M059J (cell line): ENCODE measurements at regions not wholly inside any gene's neighbourhood (a gene's known extent, or its start where the extent isn't known, plus 50 kb on each side); places are given as distances from the start of the nearest gene placed in this dataset.
A peak's percentile ranks its signal among the peaks of the same experiment; 100 is the strongest.

Source experiments
- DNase-seq: peaks from one replicate; pipeline ENCODE4 v3.0.0-alpha.2; 2012; ENCODE audit warnings: low read depth

- no peak for DNase-seq
These were observed 151.8 kb upstream of the NCAM1 start for GRCh38 chr11:112809429-112809828.

GRCh38 chr11:112810951-112811350 lies 150.3 kb upstream of the NCAM1 start:
- DNase-seq: no peak

- DNase-seq: no peak
These were observed 149.4 kb upstream of the NCAM1 start for GRCh38 chr11:112811783-112812182.

- DNase-seq: no peak
These were observed 148.5 kb upstream of the NCAM1 start for GRCh38 chr11:112812729-112813128.

- no peak for DNase-seq
These were observed 147.1 kb upstream of the NCAM1 start for GRCh38 chr11:112814168-112814567.

- no peak for DNase-seq
These were observed 143.8 kb upstream of the NCAM1 start for GRCh38 chr11:112817376-112817775.

GRCh38 chr11:112822478-112823274 lies 138.5 kb upstream of the NCAM1 start:
- DNase-seq: no peak

GRCh38 chr11:112826026-112826425 lies 135.2 kb upstream of the NCAM1 start:
- no peak for DNase-seq

- no peak for DNase-seq
These were observed 134.4 kb upstream of the NCAM1 start for GRCh38 chr11:112826788-112827187.

- no peak for DNase-seq
These were observed 132.8 kb upstream of the NCAM1 start for GRCh38 chr11:112828421-112828820.

GRCh38 chr11:112829971-112830654 lies 131.1 kb upstream of the NCAM1 start:
- no peak for DNase-seq

- DNase-seq: no peak
These were observed 130.2 kb upstream of the NCAM1 start for GRCh38 chr11:112831041-112831440.

- DNase-seq: no peak
These were observed 129.1 kb upstream of the NCAM1 start for GRCh38 chr11:112831969-112832766.

- no peak for DNase-seq
These were observed 126.9 kb upstream of the NCAM1 start for GRCh38 chr11:112834277-112834755.

- no peak for DNase-seq
These were observed 125.5 kb upstream of the NCAM1 start for GRCh38 chr11:112835591-112836255.

- no peak for DNase-seq
These were observed 125.0 kb upstream of the NCAM1 start for GRCh38 chr11:112836256-112836602.

- peak; percentile 3 for DNase-seq
These were observed 123.9 kb upstream of the NCAM1 start for GRCh38 chr11:112837162-112837826.

GRCh38 chr11:112839051-112839450 lies 122.2 kb upstream of the NCAM1 start:
- no peak for DNase-seq

- no peak for DNase-seq
These were observed 119.5 kb upstream of the NCAM1 start for GRCh38 chr11:112841729-112842128.

GRCh38 chr11:112842151-112842550 lies 119.1 kb upstream of the NCAM1 start:
- no peak for DNase-seq

- no peak for DNase-seq
These were observed 116.7 kb upstream of the NCAM1 start for GRCh38 chr11:112844517-112844916.
